WTC11 (cell line): ENCODE measurements at regions not wholly inside any gene's neighbourhood (a gene's known extent, or its start where the extent isn't known, plus 50 kb on each side); places are given as distances from the start of the nearest gene placed in this dataset.

Source experiments
- ATAC-seq: fragments of 200-7000 bp; cut with Tn5 transposase; 2 replicates; pipeline ENCODE4 v1.10.0; 2021; ENCODE audit warnings: mild to moderate bottlenecking, moderate library complexity
- CTCF ChIA-PET: fragments of 300-600 bp; sonication (Branson Sonifier 250); formaldehyde crosslinking; loops from one replicate; lab custom pipeline; 2021; ENCODE audit warnings: antibody characterized with exemption; lab: Charles Lee
- POLR2A ChIA-PET: fragments of 350-600 bp; sonication (Branson Sonifier 250); formaldehyde crosslinking; loops from one replicate; lab custom pipeline; 2021; ENCODE audit warnings: antibody characterized with exemption; lab: Charles Lee
- DNase-seq: peaks from one replicate; pipeline ENCODE4 v3.0.0; 2021; ENCODE audit warnings: low spot score
- H3K27ac Mint-ChIP-seq: 2 replicates; pipeline ENCODE4 v1.8.0; 2021; ENCODE audit warnings: mixed read lengths
- H3K27me3 Mint-ChIP-seq: 2 replicates; pipeline ENCODE4 v1.8.0; 2021; ENCODE audit warnings: low read depth, mild to moderate bottlenecking, moderate library complexity, mixed read lengths
- H3K36me3 Mint-ChIP-seq: 2 replicates; pipeline ENCODE4 v1.8.0; 2021; ENCODE audit warnings: mixed read lengths
- H3K4me1 Mint-ChIP-seq: 2 replicates; pipeline ENCODE4 v1.8.0; 2022; ENCODE audit warnings: mixed read lengths
- H3K4me3 Mint-ChIP-seq: 2 replicates; pipeline ENCODE4 v1.8.0; 2021; ENCODE audit warnings: mild to moderate bottlenecking, moderate library complexity, mixed read lengths
- H3K9me3 Mint-ChIP-seq: 2 replicates; pipeline ENCODE4 v1.8.0; 2021; ENCODE audit warnings: mixed read lengths
- AR ChIP-seq: fragments of 250-450 bp; sonication (Bioruptor Pico); IDR thresholded peaks from 2 replicates; pipeline ENCODE4 v1.9.0; 2021; ENCODE audit warnings: mild to moderate bottlenecking
- ARID4B ChIP-seq: sonication (generic); formaldehyde crosslinking; IDR thresholded peaks from 2 replicates; pipeline ENCODE4 v1.8.0; 2023; ENCODE audit warnings: missing genetic modification reagents, mild to moderate bottlenecking, borderline replicate concordance
- ATF6 ChIP-seq: sonication (generic); formaldehyde crosslinking; IDR thresholded peaks from 2 replicates; pipeline ENCODE4 v1.8.1; 2023; ENCODE audit warnings: mild to moderate bottlenecking, missing genetic modification reagents
- ESRRA ChIP-seq: sonication (generic); formaldehyde crosslinking; IDR thresholded peaks from 2 replicates; pipeline ENCODE4 v1.8.1; 2022; ENCODE audit warnings: mild to moderate bottlenecking, missing genetic modification reagents, borderline replicate concordance
- ETV6 ChIP-seq: sonication (generic); formaldehyde crosslinking; IDR thresholded peaks from 2 replicates; pipeline ENCODE4 v1.8.1; 2022; ENCODE audit warnings: mild to moderate bottlenecking, missing genetic modification reagents
- IRF2 ChIP-seq: sonication (generic); formaldehyde crosslinking; IDR thresholded peaks from 2 replicates; pipeline ENCODE4 v1.8.0; 2022; ENCODE audit warnings: low read depth, missing genetic modification reagents, borderline replicate concordance
- KAT7 ChIP-seq: sonication (generic); formaldehyde crosslinking; IDR thresholded peaks from 2 replicates; pipeline ENCODE4 v1.8.1; 2023; ENCODE audit warnings: missing genetic modification reagents, mild to moderate bottlenecking, borderline replicate concordance
- MAX ChIP-seq: sonication (generic); formaldehyde crosslinking; IDR thresholded peaks from 2 replicates; pipeline ENCODE4 v1.8.0; 2022; ENCODE audit warnings: mild to moderate bottlenecking, missing genetic modification reagents
- MLX ChIP-seq: sonication (generic); formaldehyde crosslinking; IDR thresholded peaks from 2 replicates; pipeline ENCODE4 v1.8.1; 2023; ENCODE audit warnings: mild to moderate bottlenecking, missing genetic modification reagents, moderate library complexity
- PREB ChIP-seq: sonication (generic); formaldehyde crosslinking; IDR thresholded peaks from 2 replicates; pipeline ENCODE4 v1.8.1; 2022; ENCODE audit warnings: mild to moderate bottlenecking, missing genetic modification reagents, moderate library complexity, borderline replicate concordance
- TEAD1 ChIP-seq: sonication (generic); formaldehyde crosslinking; IDR thresholded peaks from 2 replicates; pipeline ENCODE4 v1.8.0; 2022; ENCODE audit warnings: mild to moderate bottlenecking, missing genetic modification reagents
- ZNF281 ChIP-seq: sonication (generic); formaldehyde crosslinking; IDR thresholded peaks from 2 replicates; pipeline ENCODE4 v1.8.0; 2023; ENCODE audit warnings: mild to moderate bottlenecking, missing genetic modification reagents
- ZNF317 ChIP-seq: sonication (generic); formaldehyde crosslinking; IDR thresholded peaks from 2 replicates; pipeline ENCODE4 v1.8.1; 2023; ENCODE audit warnings: low read depth, mild to moderate bottlenecking, moderate library complexity, missing genetic modification reagents, borderline replicate concordance
- ZNF396 ChIP-seq: fragments of 250-450 bp; sonication (Bioruptor Pico); IDR thresholded peaks from 2 replicates; pipeline ENCODE4 v1.8.0; 2021; ENCODE audit warnings: mild to moderate bottlenecking, moderate library complexity, borderline replicate concordance
- ZSCAN18 ChIP-seq: fragments of 250-450 bp; sonication (Bioruptor Pico); IDR thresholded peaks from 2 replicates; pipeline ENCODE4 v2.1.2; 2022; ENCODE audit warnings: mild to moderate bottlenecking, moderate library complexity

- TF ChIP-seq ATF6 (no peak), AR (CRISPR knock-in tag) (no peak), PREB (CRISPR knock-in tag) (no peak), KAT7 (CRISPR knock-in tag) (no peak), ZSCAN18 (CRISPR knock-in tag) (no peak), MLX (no peak), ESRRA (CRISPR knock-in tag) (no peak)
These were observed 69.2 kb downstream of the UCHL1 start (continued) for GRCh38 chr4:41325901-41326300.

- H3K27ac Mint-ChIP-seq: no peak overlapping the region
- no peaks in the 10 kb centered on the region; the same call in 1 of the 2 replicates for H3K27me3 Mint-ChIP-seq
- H3K36me3 Mint-ChIP-seq: peaks cover 7% of the 10 kb centered on the region
- ATAC-seq (no peak), DNase-seq (no peak)
- no peak overlapping the region for H3K4me3 Mint-ChIP-seq
- peaks cover 41% of the 10 kb centered on the region for H3K4me1 Mint-ChIP-seq
- CTCF ChIA-PET: interaction anchor here (1.4 kb wide), 1 partner anchor 335 kb away, joined by 4 read pairs; no protein-coding TSS in a partner anchor
- POLR2A ChIA-PET: no interaction called here
- H3K9me3 Mint-ChIP-seq: peaks cover 26% of the 10 kb centered on the region
- no peak for TF ChIP-seq TEAD1 (CRISPR knock-in tag)
- no peak for TF ChIP-seq ZNF281 (CRISPR knock-in tag)
- no peak for TF ChIP-seq IRF2 (CRISPR knock-in tag)
- TF ChIP-seq ETV6 (CRISPR knock-in tag): no peak
- TF ChIP-seq ARID4B (CRISPR knock-in tag): no peak
- TF ChIP-seq MAX (CRISPR knock-in tag): no peak
- no peak for TF ChIP-seq ZNF396 (CRISPR knock-in tag)
- TF ChIP-seq AR (CRISPR knock-in tag): no peak
- no peak for TF ChIP-seq ZNF317 (CRISPR knock-in tag)
These were observed 70.0 kb downstream of the UCHL1 start for GRCh38 chr4:41326776-41327175.
